ENCODE measurements at regions not wholly inside any gene's neighbourhood (a gene's known extent, or its start where the extent isn't known, plus 50 kb on each side); places are given as distances from the start of the nearest gene placed in this dataset.

DNA sequence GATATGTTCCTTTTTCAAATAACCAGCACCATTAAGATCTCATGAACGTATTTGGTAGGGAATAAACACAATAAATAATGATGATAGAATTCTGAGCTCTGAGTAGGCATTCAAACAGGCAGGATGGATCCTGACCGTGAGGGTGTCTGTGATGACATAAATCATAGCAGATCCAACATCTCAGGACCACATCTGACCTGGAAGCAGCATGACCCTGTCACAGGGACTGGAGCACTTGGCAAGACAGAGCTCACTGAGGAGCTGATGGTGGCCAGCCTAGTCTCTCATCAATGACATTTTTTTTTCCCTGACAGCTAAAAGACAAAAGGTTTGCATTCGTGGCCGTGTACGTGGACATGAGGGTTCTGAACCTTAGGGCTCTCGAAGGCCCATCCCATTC, 337.5 kb downstream of the NPIPA8 start:
- no peak overlapping the region for H3K27ac ChIP-seq
- no peaks in the 10 kb centered on the region for H3K9me3 ChIP-seq
- no peak overlapping the region for H3K4me3 ChIP-seq
- no peaks in the 10 kb centered on the region for H3K4me1 ChIP-seq
- TF ChIP-seq CTCF (IDR thresholded peaks at IDR 0.05): no peak
- no peak for DNase-seq (ENCODE audit: low spot score in 2 of 2)
- intact Hi-C loops (cut with DNase I): no loop called here
- no peaks in the 10 kb centered on the region for H3K36me3 ChIP-seq
- no peaks in the 10 kb centered on the region for H3K27me3 ChIP-seq

- Histone ChIP-seq H3K27ac (no peak overlapping the region), H3K4me1 (no peaks in the 10 kb centered on the region), H3K4me3 (no peak overlapping the region), H3K9me3 (no peaks in the 10 kb centered on the region), H3K36me3 (no peaks in the 10 kb centered on the region), H3K27me3 (no peaks in the 10 kb centered on the region)
- no peak for DNase-seq (ENCODE audit: low spot score in 2 of 2)
- TF ChIP-seq CTCF (IDR thresholded peaks at IDR 0.05): no peak
- intact Hi-C loops (cut with DNase I): no loop called here
Observed at GRCh38 chr16:17998550-17998949, 338.0 kb downstream of the NPIPA8 start.

DNA sequence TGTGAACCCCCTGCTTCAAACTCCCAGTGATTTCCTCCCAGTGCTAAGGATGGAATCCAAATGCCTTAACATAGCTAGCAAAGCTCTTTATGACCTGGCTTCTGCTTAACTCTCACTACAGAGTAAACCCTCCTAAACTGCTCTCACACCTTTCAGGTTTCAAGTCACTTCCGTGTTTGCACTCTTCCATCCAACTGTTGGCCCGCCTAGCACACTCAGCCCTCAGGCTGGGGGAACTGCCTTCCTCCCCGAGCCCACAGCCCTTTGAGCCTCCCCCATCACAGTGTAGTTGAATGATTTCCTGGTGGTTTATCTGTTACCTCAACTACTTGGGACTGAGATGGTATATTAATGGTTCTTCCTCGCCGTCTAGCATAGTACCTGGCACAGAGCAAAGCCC, 342.5 kb downstream of the NPIPA8 start:
- no peaks in the 10 kb centered on the region for H3K9me3 ChIP-seq
- H3K4me1 ChIP-seq: no peaks in the 10 kb centered on the region
- no peaks in the 10 kb centered on the region for H3K27me3 ChIP-seq
- intact Hi-C loops (cut with DNase I): no loop called here
- no peak for TF ChIP-seq CTCF (IDR thresholded peaks at IDR 0.05)
- H3K36me3 ChIP-seq: no peaks in the 10 kb centered on the region
- H3K4me3 ChIP-seq: no peak overlapping the region
- H3K27ac ChIP-seq: no peak overlapping the region
- DNase-seq (ENCODE audit: low spot score in 2 of 2): no peak

- no peak for DNase-seq (ENCODE audit: low spot score in 2 of 2)
- TF ChIP-seq CTCF (IDR thresholded peaks at IDR 0.05): no peak
- no peaks in the 10 kb centered on the region for H3K36me3 ChIP-seq
- no peaks in the 10 kb centered on the region for H3K9me3 ChIP-seq
- H3K4me1 ChIP-seq: no peaks in the 10 kb centered on the region
- no peak overlapping the region for H3K4me3 ChIP-seq
- intact Hi-C loops (cut with DNase I): no loop called here
- H3K27ac ChIP-seq: no peak overlapping the region
- no peaks in the 10 kb centered on the region for H3K27me3 ChIP-seq
Observed at GRCh38 chr16:17992416-17992815, 344.1 kb downstream of the NPIPA8 start.

GRCh38 chr16:17989255-17989654, 347.3 kb downstream of the NPIPA8 start:
- no peak for DNase-seq (ENCODE audit: low spot score in 2 of 2)
- Histone ChIP-seq H3K36me3 (no peaks in the 10 kb centered on the region), H3K9me3 (no peaks in the 10 kb centered on the region), H3K27me3 (no peaks in the 10 kb centered on the region), H3K4me1 (no peaks in the 10 kb centered on the region), H3K4me3 (no peak overlapping the region), H3K27ac (no peak overlapping the region)
- intact Hi-C loops (cut with DNase I): no loop called here
- TF ChIP-seq CTCF (IDR thresholded peaks at IDR 0.05): no peak

- H3K36me3 ChIP-seq: no peaks in the 10 kb centered on the region
- H3K4me3 ChIP-seq: no peak overlapping the region
- no peak overlapping the region for H3K27ac ChIP-seq
- TF ChIP-seq CTCF (IDR thresholded peaks at IDR 0.05): no peak
- H3K27me3 ChIP-seq: no peaks in the 10 kb centered on the region
- H3K4me1 ChIP-seq: no peaks in the 10 kb centered on the region
- intact Hi-C loops (cut with DNase I): no loop called here
- H3K9me3 ChIP-seq: no peaks in the 10 kb centered on the region
- DNase-seq (ENCODE audit: low spot score in 2 of 2): no peak
Observed at GRCh38 chr16:17988839-17989238, 347.7 kb downstream of the NPIPA8 start.
